Gastroesophageal sphincter (tissue), 4 donors: ENCODE measurements at regions not wholly inside any gene's neighbourhood (a gene's known extent, or its start where the extent isn't known, plus 50 kb on each side); places are given as distances from the start of the nearest gene placed in this dataset.
"Not testable (repeated sequence)": the region's sequence is repeated elsewhere in the genome, so short reads cannot be mapped to it uniquely, and the experiment has no call there.

ENCODE experiments used
- ATAC-seq: fragments of 150-250 bp; one replicate; pipeline ENCODE4 v1.9.1; 2016; ENCODE audit warnings: mild to moderate bottlenecking, moderate library complexity
- H3K27ac ChIP-seq, 4 donors: fragments of 200-600 bp; sonication (generic) in 3 of 4; 1 replicate in 3 of 4; 2 replicates in 1 of 4; pipeline ENCODE4 v1.5.1; 2016 to 2019
- H3K27me3 ChIP-seq: fragments of 200-600 bp; sonication (generic); one replicate; pipeline ENCODE4 v1.5.1; 2019
- H3K36me3 ChIP-seq, 2 donors: fragments of 200-600 bp; sonication (generic); one replicate each; pipeline ENCODE4 v1.5.1; 2019; ENCODE audit warnings: control low read depth in 1 of 2
- H3K4me1 ChIP-seq, 3 donors: fragments of 200-600 bp; sonication (generic); 1 replicate in 2 of 3; 2 replicates in 1 of 3; pipeline ENCODE4 v1.5.1; 2016 to 2019; ENCODE audit warnings: control low read depth in 2 of 3
- H3K4me3 ChIP-seq, 2 donors: fragments of 200-600 bp; sonication (generic); one replicate each; pipeline ENCODE4 v1.5.1; 2019; ENCODE audit warnings: mild to moderate bottlenecking in 1 of 2, moderate library complexity in 1 of 2
- H3K9me3 ChIP-seq, 3 donors: fragments of 200-600 bp; sonication (generic); one replicate each; pipeline ENCODE4 v1.5.1; 2017 to 2019; ENCODE audit warnings: control low read depth in 2 of 3
- CTCF ChIP-seq, 4 experiments: fragments of 200-600 bp in 2 of 4; fragments of 450-650 bp in 2 of 4; sonication (generic) in 1 of 4; IDR thresholded peaks; one replicate each; pipeline ENCODE4 v1.5.1; 2017 to 2019; ENCODE audit warnings: antibody characterized with exemption in 4 of 4, mild to moderate bottlenecking in 2 of 4, moderate library complexity in 2 of 4
- EP300 ChIP-seq: sonication (generic); formaldehyde crosslinking; IDR thresholded peaks from one replicate; pipeline ENCODE4 v1.6.1; 2017; ENCODE audit warnings: antibody characterized with exemption, mild to moderate bottlenecking
- POLR2A ChIP-seq, 2 donors: fragments of 450-650 bp; IDR thresholded peaks; one replicate each; pipeline ENCODE4 v1.6.1; 2017; ENCODE audit warnings: antibody characterized with exemption in 2 of 2, mild to moderate bottlenecking in 2 of 2, moderate library complexity in 1 of 2
- POLR2AphosphoS5 ChIP-seq: sonication (generic); formaldehyde crosslinking; IDR thresholded peaks from one replicate; pipeline ENCODE4 v1.6.1; 2017; ENCODE audit warnings: antibody characterized with exemption
- WGBS, 2 donors: methylation state at CpG; one replicate each; pipeline ENCODE4 v1.1.5; 2018; ENCODE audit warnings: low coverage in 1 of 2; 5-methylcytosine and 5-hydroxymethylcytosine counted together

GRCh38 chr14:105682956-105683570 is 156.7 kb downstream of the TMEM121 start:
- Histone ChIP-seq H3K9me3 (no peaks in the 10 kb centered on the region), H3K4me3 (no peak overlapping the region), H3K27ac (no peak overlapping the region), H3K4me1 (no peaks in the 10 kb centered on the region), H3K36me3 (no peaks in the 10 kb centered on the region), H3K27me3 (no peaks in the 10 kb centered on the region)
- ATAC-seq = no peak
- TF ChIP-seq CTCF (IDR thresholded peaks at IDR 0.05) = no peak
- no peak for TF ChIP-seq POLR2A (IDR thresholded peaks at IDR 0.05)
- TF ChIP-seq POLR2AphosphoS5 = no peak
- TF ChIP-seq EP300 = no peak
- 57 to 77% methylated on average over 2 to 3 of the region's 5 CpGs for WGBS, 2 donors

GRCh38 chr14:105684056-105684455 is 157.7 kb downstream of the TMEM121 start:
- H3K27me3 ChIP-seq, H3K27ac ChIP-seq, H3K36me3 ChIP-seq, ATAC-seq, H3K4me3 ChIP-seq, H3K4me1 ChIP-seq, H3K9me3 ChIP-seq: not testable (repeated sequence)
- 53% methylated on average over 2 of the region's 14 CpGs; no CpG with 5 or more reads in 1 of the 2 donors for WGBS, 2 donors

- 73 to 100% methylated on average over 1 to 3 of the region's 8 CpGs for WGBS, 2 donors
- H3K9me3 ChIP-seq, ATAC-seq, H3K36me3 ChIP-seq, H3K4me3 ChIP-seq, H3K4me1 ChIP-seq, H3K27ac ChIP-seq, H3K27me3 ChIP-seq: not testable (repeated sequence)
These were observed 158.2 kb downstream of the TMEM121 start for GRCh38 chr14:105684597-105684996.

GRCh38 chr14:105685003-105685402 is 158.6 kb downstream of the TMEM121 start:
- Histone ChIP-seq H3K4me3 (no peak overlapping the region), H3K27ac (no peak overlapping the region), H3K9me3 (no peaks in the 10 kb centered on the region), H3K27me3 (no peaks in the 10 kb centered on the region), H3K36me3 (no peaks in the 10 kb centered on the region), H3K4me1 (no peaks in the 10 kb centered on the region)
- whole genome bisulfite sequencing, 2 donors = 80 to 86% methylated on average over 2 of the region's 2 CpGs
- TF ChIP-seq POLR2AphosphoS5 (no peak), EP300 (no peak), CTCF (IDR thresholded peaks at IDR 0.05) (no peak), POLR2A (IDR thresholded peaks at IDR 0.05) (no peak)
- no peak for ATAC-seq

GRCh38 chr14:105685605-105686004 is 159.2 kb downstream of the TMEM121 start:
- not testable (repeated sequence) for ATAC-seq, H3K27me3 ChIP-seq, H3K4me1 ChIP-seq, H3K36me3 ChIP-seq, H3K9me3 ChIP-seq, H3K4me3 ChIP-seq, H3K27ac ChIP-seq
- WGBS, 2 donors = no CpG with 5 or more reads among the region's 8 CpGs

GRCh38 chr14:105686050-105686449 is 159.7 kb downstream of the TMEM121 start:
- no CpG with 5 or more reads among the region's 7 CpGs for WGBS, 2 donors
- not testable (repeated sequence) for H3K9me3 ChIP-seq, ATAC-seq, H3K4me1 ChIP-seq, H3K36me3 ChIP-seq, H3K4me3 ChIP-seq, H3K27me3 ChIP-seq, H3K27ac ChIP-seq

- not testable (repeated sequence) for ATAC-seq, H3K36me3 ChIP-seq, H3K27me3 ChIP-seq, H3K9me3 ChIP-seq, H3K27ac ChIP-seq, H3K4me1 ChIP-seq, H3K4me3 ChIP-seq
- WGBS, 2 donors = 86% methylated on average over 8 of the region's 34 CpGs; no CpG with 5 or more reads in 1 of the 2 donors
These were observed 160.2 kb downstream of the TMEM121 start for GRCh38 chr14:105686462-105687170.

- ATAC-seq, H3K4me3 ChIP-seq: not testable (repeated sequence)
- 49 to 93% methylated on average over 3 of the region's 23 CpGs for WGBS, 2 donors
These were observed 161.0 kb downstream of the TMEM121 start for GRCh38 chr14:105687171-105688022.

GRCh38 chr14:105688023-105688351 is 161.6 kb downstream of the TMEM121 start:
- H3K36me3 ChIP-seq, H3K4me1 ChIP-seq, H3K4me3 ChIP-seq, H3K9me3 ChIP-seq, H3K27ac ChIP-seq, H3K27me3 ChIP-seq, ATAC-seq: not testable (repeated sequence)
- no CpG with 5 or more reads among the region's 11 CpGs for WGBS, 2 donors

More at GRCh38 chr14:105687171-105688022, 161.0 kb downstream of the TMEM121 start:
- not testable (repeated sequence) for H3K27ac ChIP-seq, H3K27me3 ChIP-seq, H3K36me3 ChIP-seq, H3K9me3 ChIP-seq, H3K4me1 ChIP-seq

- not testable (repeated sequence) for H3K4me1 ChIP-seq, H3K9me3 ChIP-seq, H3K4me3 ChIP-seq, ATAC-seq, H3K27ac ChIP-seq, H3K27me3 ChIP-seq, H3K36me3 ChIP-seq
- 86 to 98% methylated on average over 4 of the region's 4 CpGs for WGBS, 2 donors
These were observed 162.4 kb downstream of the TMEM121 start for GRCh38 chr14:105688664-105689221.
